Endothelial cell of umbilical vein (primary cell): ENCODE measurements at regions not wholly inside any gene's neighbourhood (a gene's known extent, or its start where the extent isn't known, plus 50 kb on each side); places are given as distances from the start of the nearest gene placed in this dataset.

Experiments
- BruUV-seq: library from RNA; stranded (reverse); fragments of 400-500 nt; replicated peaks from 2 replicates; lab custom pipeline; 2021; lab: Mats Ljungman, UMichigan
- CTCF ChIA-PET: fragments of 300-600, 350-600 bp; sonication (Branson Sonifier 250); formaldehyde crosslinking; loops from one replicate; lab custom pipeline; 2021; ENCODE audit warnings: antibody characterized with exemption, inconsistent platforms; lab: Charles Lee
- POLR2A ChIA-PET: fragments of 300-600, 350-600 bp; sonication (Branson Sonifier 250); formaldehyde crosslinking; loops from one replicate; lab custom pipeline; 2021; ENCODE audit warnings: antibody characterized with exemption, inconsistent platforms; lab: Charles Lee
- DNase-seq: peaks from one replicate; pipeline ENCODE4 v3.0.0-alpha.2; 2011; ENCODE audit warnings: low read depth, low spot score
- FAIRE-seq: peaks from 2 replicates; lab custom pipeline; 2011; peaks lifted over from hg19 to GRCh38; lab: Jason Lieb, UNC
- H2AFZ ChIP-seq: 2 replicates; pipeline ENCODE4 v1.6.0; 2012; ENCODE audit warnings: low read depth, low read length, control low read depth, inconsistent platforms
- H3K27ac ChIP-seq: 2 replicates; pipeline ENCODE4 v1.5.1; 2011; ENCODE audit warnings: low read depth, mild to moderate bottlenecking, control low read depth, low read length, moderate library complexity; ENCODE audit not compliant: insufficient read depth
- H3K27me3 ChIP-seq, 2 experiments: 2 replicates each; pipeline versions ENCODE4 v1.6.0 to v1.6.1; 2011; ENCODE audit warnings: low read length in 2 of 2, mixed read lengths in 1 of 2; ENCODE audit not compliant: control insufficient read depth in 2 of 2, insufficient read depth in 2 of 2
- H3K36me3 ChIP-seq, 2 experiments: 2 replicates in 1 of 2; 3 replicates in 1 of 2; pipeline ENCODE4 v1.5.1; 2011; ENCODE audit warnings: low read length in 2 of 2, mild to moderate bottlenecking in 1 of 2, moderate library complexity in 1 of 2; ENCODE audit not compliant: control insufficient read depth in 2 of 2, insufficient read depth in 2 of 2; ENCODE audit errors: extremely low read depth in 1 of 2
- H3K4me1 ChIP-seq: 3 replicates; pipeline ENCODE4 v1.5.1; 2011; ENCODE audit warnings: mild to moderate bottlenecking, low read length; ENCODE audit not compliant: control insufficient read depth, insufficient read depth; ENCODE audit errors: extremely low read depth
- H3K4me2 ChIP-seq: 2 replicates; pipeline ENCODE4 v1.6.1; 2011; ENCODE audit warnings: low read length, control low read depth, mixed read lengths; ENCODE audit not compliant: insufficient read depth
- H3K4me3 ChIP-seq, 3 experiments: fragments of 200-600 bp in 1 of 3; sonication (generic), shearing (Covaris generic) in 1 of 3; replicated peaks in 1 of 3; 2 replicates each; pipeline ENCODE4 v1.5.1; 2011 to 2016; ENCODE audit warnings: control low read depth in 3 of 3, low read length in 3 of 3, mild to moderate bottlenecking in 2 of 3, inconsistent platforms in 1 of 3, low read depth in 1 of 3, moderate library complexity in 1 of 3; ENCODE audit not compliant: insufficient read depth in 1 of 3
- H3K79me2 ChIP-seq: 2 replicates; pipeline ENCODE4 v1.6.0; 2012; ENCODE audit warnings: low read length, inconsistent platforms; ENCODE audit not compliant: control insufficient read depth, insufficient read depth
- H3K9ac ChIP-seq: replicated peaks from 2 replicates; pipeline ENCODE3; 2011; ENCODE audit warnings: low read length, control low read depth; ENCODE audit not compliant: insufficient read depth; ENCODE audit errors: extremely low read depth
- H3K9me1 ChIP-seq: replicated peaks from 3 replicates; pipeline ENCODE4 v1.6.0; 2011; ENCODE audit warnings: mild to moderate bottlenecking, low read length; ENCODE audit not compliant: control insufficient read depth, insufficient read depth; ENCODE audit errors: extremely low read depth
- H3K9me3 ChIP-seq: replicated peaks from 2 replicates; pipeline ENCODE4 v1.5.1; 2012; ENCODE audit warnings: low read length, inconsistent platforms; ENCODE audit not compliant: control insufficient read depth, insufficient read depth
- H4K20me1 ChIP-seq: replicated peaks from 2 replicates; pipeline ENCODE3; 2011; ENCODE audit warnings: mild to moderate bottlenecking, low read length; ENCODE audit not compliant: control insufficient read depth, insufficient read depth; ENCODE audit errors: extremely low read depth
- CTCF ChIP-seq, 2 donors: IDR thresholded peaks; 1 replicate in 1 of 2; 2 replicates in 1 of 2; pipeline ENCODE4 v1.5.1; 2011; ENCODE audit warnings: low read length in 2 of 2, mild to moderate bottlenecking in 2 of 2, moderate library complexity in 2 of 2, control low read depth in 1 of 2, inconsistent platforms in 1 of 2, low read depth in 1 of 2; ENCODE audit not compliant: insufficient read depth in 1 of 2; ENCODE audit errors: extremely low read depth in 1 of 2
- EZH2 ChIP-seq: IDR thresholded peaks from 2 replicates; pipeline ENCODE4 v1.6.1; 2012; ENCODE audit warnings: borderline replicate concordance, low read depth, mild to moderate bottlenecking, moderate library complexity, low read length, inconsistent platforms; ENCODE audit not compliant: severe bottlenecking
- FOS ChIP-seq: IDR thresholded peaks from 2 replicates; pipeline ENCODE4 v1.6.1; 2011; ENCODE audit warnings: mild to moderate bottlenecking, low read length, moderate library complexity, borderline replicate concordance; ENCODE audit not compliant: insufficient read depth
- GATA2 ChIP-seq: IDR thresholded peaks from 2 replicates; pipeline ENCODE4 v1.7.0; 2011; ENCODE audit warnings: low read depth, mild to moderate bottlenecking, moderate library complexity, mixed read lengths, low read length; ENCODE audit not compliant: insufficient read length, insufficient read depth
- JUN ChIP-seq: IDR thresholded peaks from 2 replicates; pipeline ENCODE4 v1.6.1; 2011; ENCODE audit warnings: borderline replicate concordance, low read depth; ENCODE audit not compliant: insufficient read length, insufficient read depth
- MAX ChIP-seq: IDR thresholded peaks from 2 replicates; pipeline ENCODE4 v1.6.1; 2011; ENCODE audit not compliant: insufficient read depth, insufficient read length
- MYC ChIP-seq: IDR thresholded peaks from one replicate; pipeline ENCODE4 v1.6.1; 2011; ENCODE audit warnings: mild to moderate bottlenecking, low read depth, low read length
- POLR2A ChIP-seq: IDR thresholded peaks from 2 replicates; pipeline ENCODE4 v1.6.1; 2012; ENCODE audit warnings: low read depth, mild to moderate bottlenecking, control low read depth, low read length
- POLR2AphosphoS5 ChIP-seq: IDR thresholded peaks from 2 replicates; pipeline ENCODE4 v1.6.1; 2012; ENCODE audit warnings: low read depth, mild to moderate bottlenecking, control low read depth, low read length, moderate library complexity; ENCODE audit not compliant: insufficient read depth
- dilution Hi-C: fragments of 300-500 bp; cut with MboI; formaldehyde crosslinking; loops from one replicate; pipeline ENCODE4 v1.15.0; 2019; ENCODE audit warnings: low sequenced_read_pairs; ENCODE audit not compliant: extremely low pct_ligation_motif_present
- intact Hi-C: fragments of 100-400 bp; cut with micrococcal nuclease; formaldehyde crosslinking; loops from one replicate; pipeline ENCODE4 v1.10.0; 2022

GRCh38 chr9:99632349-99633038 lies 189.2 kb upstream of the NR4A3 start:
- FAIRE-seq: no peak
- H3K9ac ChIP-seq: no peak overlapping the region
- H3K79me2 ChIP-seq: no peaks in the 10 kb centered on the region
- no peaks in the 10 kb centered on the region for H3K4me1 ChIP-seq
- TF ChIP-seq CTCF (IDR thresholded peaks at IDR 0.05; ENCODE audit: extremely low read depth in 1 of 2, insufficient read depth in 1 of 2, low read depth in 1 of 2, low read length in 2 of 2) (no peak), POLR2A (no peak), GATA2 (no peak), JUN (no peak), MYC (no peak), FOS (no peak), EZH2 (no peak), MAX (no peak), POLR2AphosphoS5 (no peak)
- H2AFZ ChIP-seq: no peak overlapping the region
- H3K9me3 ChIP-seq: no peaks in the 10 kb centered on the region
- no peaks in the 10 kb centered on the region for H3K9me1 ChIP-seq
- no TSS peak for BruUV-seq
- intact Hi-C loops (no loop called here), dilution Hi-C loops (no loop called here)
- no peak overlapping the region for H3K4me2 ChIP-seq
- DNase-seq: no peak
- ChIA-PET CTCF (no interaction called here), POLR2A (no interaction called here)
- H3K27ac ChIP-seq: no peak overlapping the region
- no peak overlapping the region for H3K4me3 ChIP-seq
- H4K20me1 ChIP-seq: no peaks in the 10 kb centered on the region
- no peaks in the 10 kb centered on the region for H3K36me3 ChIP-seq
- no peaks in the 10 kb centered on the region for H3K27me3 ChIP-seq
